DND-41 (cell line): ENCODE measurements at regions not wholly inside any gene's neighbourhood (a gene's known extent, or its start where the extent isn't known, plus 50 kb on each side); places are given as distances from the start of the nearest gene placed in this dataset.

Experiments used
- ATAC-seq: fragments of 200-7000 bp; cut with Tn5 transposase; 3 replicates; pipeline ENCODE4 v1.9.1; 2021; ENCODE audit warnings: low read depth; ENCODE audit not compliant: insufficient read depth
- DNase-seq: peaks from one replicate; pipeline ENCODE4 v3.0.0-alpha.2; 2020
- H2AFZ ChIP-seq: 2 replicates; pipeline ENCODE4 v1.6.0; 2012; ENCODE audit warnings: low read depth, low read length
- H3K27ac ChIP-seq: 2 replicates; pipeline ENCODE4 v1.5.1; 2012; ENCODE audit warnings: low read length, inconsistent platforms
- H3K27me3 ChIP-seq: fragments of 200-600 bp; sonication (generic); 2 replicates; pipeline ENCODE4 v1.6.0; 2012; ENCODE audit warnings: low read length, mild to moderate bottlenecking, inconsistent platforms; ENCODE audit not compliant: insufficient read depth, poor library complexity
- H3K36me3 ChIP-seq: 2 replicates; pipeline ENCODE4 v1.5.1; 2012; ENCODE audit warnings: low read length, inconsistent platforms; ENCODE audit not compliant: insufficient read depth
- H3K4me1 ChIP-seq: 2 replicates; pipeline ENCODE4 v1.5.1; 2012; ENCODE audit warnings: mild to moderate bottlenecking, low read length; ENCODE audit not compliant: insufficient read depth
- H3K4me2 ChIP-seq: 2 replicates; pipeline ENCODE4 v1.6.0; 2012; ENCODE audit warnings: mild to moderate bottlenecking, moderate library complexity, low read length, inconsistent platforms; ENCODE audit not compliant: insufficient read depth
- H3K4me3 ChIP-seq, 2 experiments: fragments of 200-600 bp in 1 of 2; shearing (Covaris generic) in 1 of 2; 2 replicates each; pipeline ENCODE4 v1.5.1; 2012 to 2016; ENCODE audit warnings: inconsistent platforms in 2 of 2, low read length in 2 of 2, mild to moderate bottlenecking in 2 of 2, low read depth in 1 of 2, moderate library complexity in 1 of 2
- H3K79me2 ChIP-seq: 2 replicates; pipeline ENCODE4 v1.6.0; 2012; ENCODE audit warnings: low read length, inconsistent platforms; ENCODE audit not compliant: insufficient read depth
- H3K9ac ChIP-seq: 2 replicates; pipeline ENCODE4 v1.6.0; 2012; ENCODE audit warnings: low read depth, mild to moderate bottlenecking, inconsistent platforms, low read length, moderate library complexity
- H3K9me3 ChIP-seq: 2 replicates; pipeline ENCODE4 v1.5.1; 2012; ENCODE audit warnings: low read length, moderate library complexity, mild to moderate bottlenecking, inconsistent platforms; ENCODE audit not compliant: insufficient read depth, severe bottlenecking
- H4K20me1 ChIP-seq: 2 replicates; pipeline ENCODE4 v1.6.0; 2012; ENCODE audit warnings: low read length; ENCODE audit not compliant: insufficient read depth
- EZH2 ChIP-seq: IDR thresholded peaks from 3 replicates; pipeline ENCODE4 v1.6.1; 2012; ENCODE audit warnings: borderline replicate concordance, low read depth, mild to moderate bottlenecking, moderate library complexity, low read length, inconsistent platforms; ENCODE audit not compliant: severe bottlenecking
- TF ChIP-seq, protein P1 (sequence below): IDR thresholded peaks from 2 replicates; pipeline ENCODE4 v1.5.1; 2012; ENCODE audit warnings: borderline replicate concordance, low read length, moderate library complexity, mild to moderate bottlenecking; ENCODE audit not compliant: poor library complexity, severe bottlenecking; ENCODE audit errors: extremely low read depth

DNA sequence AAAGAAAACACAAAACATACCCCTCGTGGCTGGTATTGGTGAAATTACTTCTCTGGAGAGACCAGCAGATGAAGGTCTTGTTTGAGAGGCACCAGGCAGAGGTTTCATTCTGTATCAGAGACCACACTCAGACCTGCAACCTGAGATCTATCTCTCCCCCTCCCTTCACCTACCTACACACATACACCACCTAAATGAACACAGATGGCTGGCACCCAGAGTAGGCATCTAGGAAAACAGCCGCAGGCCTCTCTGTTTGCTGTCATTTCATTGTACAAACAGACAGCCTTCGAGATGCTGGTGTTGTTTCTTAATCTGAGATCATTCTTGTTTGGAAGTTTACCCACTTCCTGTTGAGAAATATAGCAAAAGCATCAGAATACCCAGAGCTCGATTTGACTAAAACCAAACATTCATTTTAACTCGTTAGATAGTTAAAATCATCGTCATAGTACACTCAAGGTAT, 173.9 kb upstream of the SLC25A13 start:
- Histone ChIP-seq H3K9ac (no peak overlapping the region), H3K27me3 (no peaks in the 10 kb centered on the region), H3K9me3 (no peaks in the 10 kb centered on the region), H4K20me1 (no peaks in the 10 kb centered on the region), H3K4me1 (no peaks in the 10 kb centered on the region), H3K4me3 (no peak overlapping the region), H3K4me2 (no peak overlapping the region), H3K79me2 (no peaks in the 10 kb centered on the region), H3K36me3 (no peaks in the 10 kb centered on the region), H2AFZ (no peak overlapping the region), H3K27ac (no peak overlapping the region)
- TF ChIP-seq, protein P1, sequence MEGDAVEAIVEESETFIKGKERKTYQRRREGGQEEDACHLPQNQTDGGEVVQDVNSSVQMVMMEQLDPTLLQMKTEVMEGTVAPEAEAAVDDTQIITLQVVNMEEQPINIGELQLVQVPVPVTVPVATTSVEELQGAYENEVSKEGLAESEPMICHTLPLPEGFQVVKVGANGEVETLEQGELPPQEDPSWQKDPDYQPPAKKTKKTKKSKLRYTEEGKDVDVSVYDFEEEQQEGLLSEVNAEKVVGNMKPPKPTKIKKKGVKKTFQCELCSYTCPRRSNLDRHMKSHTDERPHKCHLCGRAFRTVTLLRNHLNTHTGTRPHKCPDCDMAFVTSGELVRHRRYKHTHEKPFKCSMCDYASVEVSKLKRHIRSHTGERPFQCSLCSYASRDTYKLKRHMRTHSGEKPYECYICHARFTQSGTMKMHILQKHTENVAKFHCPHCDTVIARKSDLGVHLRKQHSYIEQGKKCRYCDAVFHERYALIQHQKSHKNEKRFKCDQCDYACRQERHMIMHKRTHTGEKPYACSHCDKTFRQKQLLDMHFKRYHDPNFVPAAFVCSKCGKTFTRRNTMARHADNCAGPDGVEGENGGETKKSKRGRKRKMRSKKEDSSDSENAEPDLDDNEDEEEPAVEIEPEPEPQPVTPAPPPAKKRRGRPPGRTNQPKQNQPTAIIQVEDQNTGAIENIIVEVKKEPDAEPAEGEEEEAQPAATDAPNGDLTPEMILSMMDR = no peak
- no peak for TF ChIP-seq EZH2
- DNase-seq (no peak), ATAC-seq (no peak)

DNA sequence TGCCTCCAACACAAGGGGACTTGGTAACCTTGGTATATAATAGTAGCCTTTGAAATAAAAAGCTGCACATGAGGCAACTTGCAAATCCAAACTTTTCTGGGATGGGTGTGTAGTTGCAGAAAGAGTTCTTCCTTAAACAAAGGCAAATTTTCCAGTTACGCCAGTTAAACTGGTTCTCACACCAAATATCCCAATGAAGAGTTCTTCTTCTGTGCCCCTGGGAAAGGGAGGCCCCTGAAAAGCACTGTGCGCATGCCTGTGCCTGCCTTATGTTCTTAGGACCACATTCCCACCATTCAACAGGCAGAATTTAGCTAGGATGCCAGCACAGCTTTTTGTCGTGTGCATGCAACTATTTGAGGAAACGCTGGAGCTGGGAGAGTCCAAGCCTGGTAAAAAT, 164.8 kb upstream of the SLC25A13 start:
- Histone ChIP-seq H3K79me2 (no peaks in the 10 kb centered on the region), H4K20me1 (no peaks in the 10 kb centered on the region), H3K9me3 (no peaks in the 10 kb centered on the region), H3K9ac (no peak overlapping the region), H3K4me1 (no peaks in the 10 kb centered on the region), H2AFZ (no peak overlapping the region), H3K27me3 (no peaks in the 10 kb centered on the region), H3K36me3 (no peaks in the 10 kb centered on the region), H3K4me2 (no peak overlapping the region), H3K4me3 (no peak overlapping the region), H3K27ac (no peak overlapping the region)
- ATAC-seq = no peak
- TF ChIP-seq, protein P1 = no peak
- no peak for TF ChIP-seq EZH2
- DNase-seq = no peak

DNA sequence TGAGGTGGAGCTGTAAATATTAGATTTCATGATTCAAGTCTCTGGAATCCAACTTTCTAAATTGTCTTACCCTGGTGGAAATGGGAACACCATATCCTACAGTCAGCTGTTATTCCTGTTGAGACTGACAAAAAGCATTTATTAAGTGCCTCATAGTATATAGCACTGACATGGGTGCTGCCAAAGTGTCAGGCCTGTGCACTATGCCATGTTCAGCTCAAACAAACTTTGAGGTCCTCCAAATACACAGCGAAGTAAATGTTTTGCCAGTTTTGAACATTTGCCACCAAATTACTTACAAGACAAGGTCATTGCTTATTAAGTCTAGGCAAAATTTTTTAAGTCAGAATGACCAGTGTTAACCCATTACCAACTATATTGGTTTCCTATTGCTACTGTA, 162.9 kb upstream of the SLC25A13 start:
- no peaks in the 10 kb centered on the region for H3K9me3 ChIP-seq
- no peak for ATAC-seq
- TF ChIP-seq, protein P1 = no peak
- TF ChIP-seq EZH2 = no peak

DNA sequence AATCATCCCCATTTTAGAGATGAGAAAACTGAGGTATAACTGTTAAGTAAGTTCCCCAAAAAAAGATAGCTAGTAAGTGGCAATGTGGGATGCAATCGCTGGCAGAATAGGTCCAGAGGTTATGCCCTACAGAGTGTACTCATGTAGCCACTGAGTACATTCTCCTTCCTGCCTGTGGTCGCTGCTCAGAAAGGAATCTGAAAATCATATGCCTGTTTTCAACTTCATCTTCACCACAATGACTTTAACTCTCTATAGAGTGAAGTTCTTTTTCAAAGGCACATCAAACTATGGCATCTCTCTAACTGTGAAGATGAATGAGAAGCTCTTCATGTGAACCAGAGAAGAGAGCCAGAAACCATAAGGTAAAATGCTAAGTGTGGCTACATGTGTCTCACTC, 162.2 kb upstream of the SLC25A13 start:
- Histone ChIP-seq H3K9ac (no peak overlapping the region), H3K4me2 (no peak overlapping the region), H3K27me3 (no peaks in the 10 kb centered on the region), H3K36me3 (no peaks in the 10 kb centered on the region), H2AFZ (no peak overlapping the region), H4K20me1 (no peaks in the 10 kb centered on the region), H3K27ac (no peak overlapping the region), H3K4me1 (no peaks in the 10 kb centered on the region), H3K9me3 (no peaks in the 10 kb centered on the region), H3K79me2 (no peaks in the 10 kb centered on the region), H3K4me3 (no peak overlapping the region)
- TF ChIP-seq, protein P1 = no peak
- TF ChIP-seq EZH2 = no peak
- no peak for DNase-seq
- no peak for ATAC-seq

More for the DNA sequence above, 162.9 kb upstream of the SLC25A13 start:
- H3K36me3 ChIP-seq = no peaks in the 10 kb centered on the region
- H3K27ac ChIP-seq = no peak overlapping the region
- H3K4me1 ChIP-seq = no peaks in the 10 kb centered on the region
- H3K4me3 ChIP-seq = no peak overlapping the region
- H2AFZ ChIP-seq = no peak overlapping the region
- no peak overlapping the region for H3K4me2 ChIP-seq
- no peak for DNase-seq
- H3K27me3 ChIP-seq = no peaks in the 10 kb centered on the region
- H3K9ac ChIP-seq = no peak overlapping the region
- no peaks in the 10 kb centered on the region for H3K79me2 ChIP-seq
- H4K20me1 ChIP-seq = no peaks in the 10 kb centered on the region
